Smooth muscle cell (in vitro differentiated cells): ENCODE measurements at regions not wholly inside any gene's neighbourhood (a gene's known extent, or its start where the extent isn't known, plus 50 kb on each side); places are given as distances from the start of the nearest gene placed in this dataset.

Experiments used
- DNase-seq: peaks from one replicate; lab custom pipeline; 2025; ENCODE audit not compliant: unreplicated experiment; lab: John Stamatoyannopoulos, UW
- H2AFZ ChIP-seq: fragments of 200-600 bp; sonication (generic); 2 replicates; pipeline ENCODE4 v1.6.0; 2016; ENCODE audit warnings: antibody characterized with exemption, low read depth, mild to moderate bottlenecking
- H3F3A ChIP-seq: fragments of 200-600 bp; sonication (generic); 2 replicates; pipeline ENCODE4 v1.6.0; 2017; ENCODE audit warnings: antibody characterized with exemption, low read depth
- H3K27ac ChIP-seq: fragments of 200-600 bp; sonication (generic); 2 replicates; pipeline ENCODE4 v1.5.1; 2016; ENCODE audit warnings: low read depth, mild to moderate bottlenecking
- H3K27me3 ChIP-seq: fragments of 200-600 bp; sonication (generic); 2 replicates; pipeline ENCODE4 v1.6.1; 2016; ENCODE audit warnings: low read depth, mild to moderate bottlenecking
- H3K36me3 ChIP-seq: fragments of 200-600 bp; sonication (generic); 2 replicates; pipeline ENCODE4 v1.5.1; 2016; ENCODE audit warnings: low read depth
- H3K4me1 ChIP-seq: fragments of 200-600 bp; sonication (generic); 2 replicates; pipeline ENCODE4 v1.5.1; 2016; ENCODE audit warnings: low read depth
- H3K4me2 ChIP-seq: fragments of 200-600 bp; sonication (generic); 2 replicates; pipeline ENCODE4 v1.6.0; 2016; ENCODE audit warnings: mild to moderate bottlenecking
- H3K4me3 ChIP-seq: fragments of 200-600 bp; sonication (generic); 2 replicates; pipeline ENCODE4 v1.5.1; 2016; ENCODE audit warnings: mild to moderate bottlenecking
- H3K79me2 ChIP-seq: fragments of 200-600 bp; sonication (generic); 2 replicates; pipeline ENCODE4 v1.6.0; 2016; ENCODE audit warnings: low read depth, mild to moderate bottlenecking
- H3K9ac ChIP-seq: fragments of 200-600 bp; sonication (generic); 2 replicates; pipeline ENCODE4 v1.6.0; 2016; ENCODE audit warnings: low read depth
- H3K9me3 ChIP-seq: fragments of 200-600 bp; sonication (generic); replicated peaks from 2 replicates; pipeline ENCODE4 v1.5.1; 2016; ENCODE audit warnings: low read depth
- H4K20me1 ChIP-seq: fragments of 200-600 bp; sonication (generic); 2 replicates; pipeline ENCODE4 v1.6.0; 2016; ENCODE audit warnings: low read depth
- CTCF ChIP-seq: fragments of 200-600 bp; sonication (generic); IDR thresholded peaks from 2 replicates; pipeline ENCODE4 v1.5.1; 2017; ENCODE audit warnings: borderline replicate concordance, mild to moderate bottlenecking, antibody characterized with exemption; ENCODE audit not compliant: insufficient read depth, poor library complexity, severe bottlenecking
- WGBS: methylation state at CpG from one replicate; pipeline ENCODE4 v1.1.7; 2016; ENCODE audit warnings: low lambda C conversion rate; 5-methylcytosine and 5-hydroxymethylcytosine counted together

GRCh38 chr16:86431540-86431939 is 78.8 kb upstream of the FOXF1 start:
- peaks cover 15% of the 10 kb centered on the region for H3F3A ChIP-seq
- no peaks in the 10 kb centered on the region for H3K36me3 ChIP-seq
- DNase-seq: no peak
- peak overlapping the region; percentile 60 for H3K4me2 ChIP-seq
- no peaks in the 10 kb centered on the region for H4K20me1 ChIP-seq
- WGBS: 44% methylated on average over 11 of the region's 11 CpGs
- H3K27ac ChIP-seq: peak overlapping the region; percentile 72
- peak; percentile 11 for TF ChIP-seq CTCF
- peak overlapping the region; percentile 20 for H3K9ac ChIP-seq
- no peaks in the 10 kb centered on the region for H3K79me2 ChIP-seq
- H2AFZ ChIP-seq: no peak overlapping the region
- no peaks in the 10 kb centered on the region for H3K9me3 ChIP-seq
- H3K4me1 ChIP-seq: peaks cover 18% of the 10 kb centered on the region
- no peak overlapping the region for H3K4me3 ChIP-seq
- H3K27me3 ChIP-seq: no peaks in the 10 kb centered on the region

- H3K36me3 ChIP-seq: no peaks in the 10 kb centered on the region
These were observed 78.3 kb upstream of the FOXF1 start for GRCh38 chr16:86432048-86432447.

GRCh38 chr16:86432691-86433090 is 77.6 kb upstream of the FOXF1 start:
- Histone ChIP-seq H3K27ac (peak overlapping the region; percentile 72), H3K27me3 (no peaks in the 10 kb centered on the region), H3F3A (peaks cover 9% of the 10 kb centered on the region), H3K4me3 (no peak overlapping the region), H3K4me2 (peak overlapping the region; percentile 60), H3K9me3 (no peaks in the 10 kb centered on the region), H3K9ac (no peak overlapping the region), H3K79me2 (no peaks in the 10 kb centered on the region), H4K20me1 (no peaks in the 10 kb centered on the region), H3K36me3 (no peaks in the 10 kb centered on the region), H3K4me1 (peaks cover 18% of the 10 kb centered on the region), H2AFZ (no peak overlapping the region)
- TF ChIP-seq CTCF: no peak
- DNase-seq: peak; percentile 40
- 6% methylated on average over 15 of the region's 15 CpGs for WGBS

More at GRCh38 chr16:86432048-86432447, 78.3 kb upstream of the FOXF1 start:
- Histone ChIP-seq H4K20me1 (no peaks in the 10 kb centered on the region), H3K9ac (no peak overlapping the region), H3K79me2 (no peaks in the 10 kb centered on the region), H2AFZ (no peak overlapping the region), H3K9me3 (no peaks in the 10 kb centered on the region), H3K27me3 (no peaks in the 10 kb centered on the region), H3F3A (peaks cover 14% of the 10 kb centered on the region), H3K27ac (peak overlapping the region; percentile 72), H3K4me3 (no peak overlapping the region), H3K4me1 (peaks cover 18% of the 10 kb centered on the region), H3K4me2 (peak overlapping the region; percentile 60)
- TF ChIP-seq CTCF: no peak
- DNase-seq: no peak
- WGBS: 89% methylated on average over 16 of the region's 16 CpGs

GRCh38 chr16:86436466-86437185 is 73.7 kb upstream of the FOXF1 start:
- H3K9ac ChIP-seq: no peak overlapping the region
- peak overlapping the region; percentile 72 for H3K27ac ChIP-seq
- no peaks in the 10 kb centered on the region for H3K79me2 ChIP-seq
- H3K4me2 ChIP-seq: peak overlapping the region; percentile 19
- H3K9me3 ChIP-seq: no peaks in the 10 kb centered on the region
- WGBS: 25% methylated on average over 7 of the region's 7 CpGs
- H4K20me1 ChIP-seq: no peaks in the 10 kb centered on the region
- H3K4me1 ChIP-seq: peaks cover 13% of the 10 kb centered on the region
- H2AFZ ChIP-seq: no peak overlapping the region
- no peaks in the 10 kb centered on the region for H3K27me3 ChIP-seq
- DNase-seq: no peak
- no peak overlapping the region for H3K4me3 ChIP-seq
- H3K36me3 ChIP-seq: no peaks in the 10 kb centered on the region
- no peaks in the 10 kb centered on the region for H3F3A ChIP-seq
- no peak for TF ChIP-seq CTCF
